ENCODE measurements at regions not wholly inside any gene's neighbourhood (a gene's known extent, or its start where the extent isn't known, plus 50 kb on each side); places are given as distances from the start of the nearest gene placed in this dataset.

DNA sequence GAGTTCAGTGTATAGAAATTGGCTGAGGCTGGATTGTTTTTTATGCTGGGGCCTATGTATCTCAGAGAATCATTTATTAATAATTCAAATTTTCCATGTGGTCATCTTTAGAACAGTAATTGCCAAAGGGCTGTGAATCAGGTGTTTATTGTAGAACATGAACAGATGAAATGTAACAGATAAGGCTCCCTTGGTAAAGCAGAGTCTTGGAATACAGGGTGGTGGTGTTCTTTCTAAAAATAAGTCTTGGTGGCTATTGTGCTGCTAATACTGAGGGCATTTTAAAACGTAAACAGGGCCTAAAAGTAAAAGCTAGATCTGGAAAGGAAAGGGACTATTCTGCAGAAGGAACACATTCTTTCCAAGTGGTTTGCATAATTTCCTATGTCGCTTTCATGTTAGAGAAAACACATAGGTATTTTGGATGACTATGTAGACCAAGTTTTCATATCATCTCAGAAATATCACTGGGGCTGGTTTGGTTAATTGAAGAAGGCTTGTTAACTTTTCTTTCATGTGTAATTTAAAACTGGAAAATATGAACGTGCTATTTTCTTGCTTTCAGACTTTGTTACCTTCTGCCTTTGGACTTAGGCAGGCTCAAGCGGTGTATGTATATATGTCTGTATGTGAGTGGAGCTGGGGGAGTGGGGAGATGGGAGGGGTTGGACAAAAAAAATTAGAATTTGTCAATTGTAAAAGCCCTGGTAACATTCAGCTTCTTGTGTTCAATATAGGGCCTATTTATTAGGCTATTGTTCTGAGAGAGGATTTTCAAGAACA, 119.9 kb upstream of the ANKRD55 start:
- H3K27me3 ChIP-seq = no peaks in the 10 kb centered on the region
- H3K27ac ChIP-seq = peak overlapping the region; percentile 77
- no peak overlapping the region for H3K4me2 ChIP-seq
- H3K9me3 ChIP-seq (ENCODE audit: low read depth) = no peaks in the 10 kb centered on the region
- peaks cover 35% of the 10 kb centered on the region for H3K4me1 ChIP-seq (ENCODE audit: insufficient read depth)
- no peak for DNase-seq (ENCODE audit: low spot score)
- WGBS (ENCODE audit: low lambda C conversion rate, missing lambda C conversion rate) = 87% methylated on average over 4 of the region's 4 CpGs
- no peaks in the 10 kb centered on the region for H3K36me3 ChIP-seq (replicated peaks; ENCODE audit: insufficient read depth, low read depth)
- H3K4me3 ChIP-seq = no peak overlapping the region
- TF ChIP-seq, protein P1, sequence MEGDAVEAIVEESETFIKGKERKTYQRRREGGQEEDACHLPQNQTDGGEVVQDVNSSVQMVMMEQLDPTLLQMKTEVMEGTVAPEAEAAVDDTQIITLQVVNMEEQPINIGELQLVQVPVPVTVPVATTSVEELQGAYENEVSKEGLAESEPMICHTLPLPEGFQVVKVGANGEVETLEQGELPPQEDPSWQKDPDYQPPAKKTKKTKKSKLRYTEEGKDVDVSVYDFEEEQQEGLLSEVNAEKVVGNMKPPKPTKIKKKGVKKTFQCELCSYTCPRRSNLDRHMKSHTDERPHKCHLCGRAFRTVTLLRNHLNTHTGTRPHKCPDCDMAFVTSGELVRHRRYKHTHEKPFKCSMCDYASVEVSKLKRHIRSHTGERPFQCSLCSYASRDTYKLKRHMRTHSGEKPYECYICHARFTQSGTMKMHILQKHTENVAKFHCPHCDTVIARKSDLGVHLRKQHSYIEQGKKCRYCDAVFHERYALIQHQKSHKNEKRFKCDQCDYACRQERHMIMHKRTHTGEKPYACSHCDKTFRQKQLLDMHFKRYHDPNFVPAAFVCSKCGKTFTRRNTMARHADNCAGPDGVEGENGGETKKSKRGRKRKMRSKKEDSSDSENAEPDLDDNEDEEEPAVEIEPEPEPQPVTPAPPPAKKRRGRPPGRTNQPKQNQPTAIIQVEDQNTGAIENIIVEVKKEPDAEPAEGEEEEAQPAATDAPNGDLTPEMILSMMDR (IDR thresholded peaks at IDR 0.05; ENCODE audit: poor library complexity) = no peak
- TF ChIP-seq EZH2 (IDR thresholded peaks at IDR 0.05; ENCODE audit: borderline replicate concordance) (no peak), EZH2phosphoT487 (IDR thresholded peaks at IDR 0.05; ENCODE audit: low read depth, severe bottlenecking, unreplicated experiment) (no peak)
- H2AFZ ChIP-seq = no peak overlapping the region
- H3K79me2 ChIP-seq = no peaks in the 10 kb centered on the region
- H3K9me2 ChIP-seq (replicated peaks; ENCODE audit: insufficient read depth) = no peaks in the 10 kb centered on the region
- H4K20me1 ChIP-seq (ENCODE audit: insufficient read depth, poor library complexity, severe bottlenecking) = no peaks in the 10 kb centered on the region

DNA sequence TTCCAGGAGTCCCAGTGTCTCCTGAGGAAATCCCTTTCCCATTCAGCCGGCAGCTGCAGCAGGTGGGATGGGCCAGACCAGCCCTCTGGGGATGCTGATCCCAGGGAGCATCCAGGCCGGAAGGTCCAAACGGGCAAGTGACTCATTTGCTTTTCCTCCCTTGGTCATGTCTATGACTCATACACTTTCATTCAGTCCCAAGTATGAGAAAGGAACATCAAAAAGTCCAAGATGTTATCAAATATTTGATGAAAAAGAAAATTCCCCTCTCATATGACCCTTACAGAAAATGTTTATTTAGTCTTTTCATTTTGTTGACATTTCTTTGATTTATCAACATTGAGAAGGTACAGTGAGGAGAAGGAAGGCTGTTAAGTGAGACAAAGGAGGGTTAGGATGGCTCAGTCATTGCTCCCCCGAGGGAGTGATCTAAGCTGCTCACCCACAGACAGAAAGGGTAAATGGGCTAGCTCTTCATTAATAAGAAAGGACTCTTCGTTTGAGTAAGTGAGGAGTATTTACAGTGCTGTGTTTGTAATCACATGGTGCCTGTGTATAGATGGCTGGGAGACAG, 117.6 kb upstream of the ANKRD55 start:
- Histone ChIP-seq H3K79me2 (no peaks in the 10 kb centered on the region), H4K20me1 (ENCODE audit: insufficient read depth, poor library complexity, severe bottlenecking) (no peaks in the 10 kb centered on the region), H3K27ac (peak overlapping the region; percentile 77), H3K9me3 (ENCODE audit: low read depth) (no peaks in the 10 kb centered on the region), H3K27me3 (no peaks in the 10 kb centered on the region), H3K4me3 (no peak overlapping the region), H3K4me2 (no peak overlapping the region), H3K4me1 (ENCODE audit: insufficient read depth) (peaks cover 20% of the 10 kb centered on the region), H3K36me3 (replicated peaks; ENCODE audit: insufficient read depth, low read depth) (no peaks in the 10 kb centered on the region), H2AFZ (no peak overlapping the region), H3K9me2 (replicated peaks; ENCODE audit: insufficient read depth) (no peaks in the 10 kb centered on the region)
- DNase-seq (ENCODE audit: low spot score) = peak; percentile 85
- 32% methylated on average over 5 of the region's 5 CpGs for WGBS (ENCODE audit: low lambda C conversion rate, missing lambda C conversion rate)
- TF ChIP-seq EZH2 (IDR thresholded peaks at IDR 0.05; ENCODE audit: borderline replicate concordance) (no peak), EZH2phosphoT487 (IDR thresholded peaks at IDR 0.05; ENCODE audit: low read depth, severe bottlenecking, unreplicated experiment) (no peak)

GRCh38 chr5:56350011-56350596, 117.0 kb upstream of the ANKRD55 start:
- Histone ChIP-seq H3K27ac (peak overlapping the region; percentile 54), H4K20me1 (ENCODE audit: insufficient read depth, poor library complexity, severe bottlenecking) (no peaks in the 10 kb centered on the region), H3K79me2 (no peaks in the 10 kb centered on the region), H3K36me3 (replicated peaks; ENCODE audit: insufficient read depth, low read depth) (no peaks in the 10 kb centered on the region), H3K9me3 (ENCODE audit: low read depth) (no peaks in the 10 kb centered on the region), H3K4me1 (ENCODE audit: insufficient read depth) (peaks cover 17% of the 10 kb centered on the region), H3K27me3 (no peaks in the 10 kb centered on the region), H3K4me2 (no peak overlapping the region), H3K4me3 (no peak overlapping the region), H3K9me2 (replicated peaks; ENCODE audit: insufficient read depth) (no peaks in the 10 kb centered on the region), H2AFZ (no peak overlapping the region)
- WGBS (ENCODE audit: low lambda C conversion rate, missing lambda C conversion rate) = 41% methylated on average over 3 of the region's 3 CpGs
- TF ChIP-seq, protein P1 (IDR thresholded peaks at IDR 0.05; ENCODE audit: poor library complexity) = no peak
- TF ChIP-seq EZH2 (IDR thresholded peaks at IDR 0.05; ENCODE audit: borderline replicate concordance) = no peak
- TF ChIP-seq EZH2phosphoT487 (IDR thresholded peaks at IDR 0.05; ENCODE audit: low read depth, severe bottlenecking, unreplicated experiment) = no peak
- DNase-seq (ENCODE audit: low spot score) = no peak

- WGBS (ENCODE audit: low lambda C conversion rate, missing lambda C conversion rate) = 98% methylated on average over 5 of the region's 5 CpGs
Measured at GRCh38 chr5:56349461-56349860, 116.3 kb upstream of the ANKRD55 start.

More at GRCh38 chr5:56349461-56349860, 116.3 kb upstream of the ANKRD55 start:
- no peaks in the 10 kb centered on the region for H3K9me3 ChIP-seq (ENCODE audit: low read depth)
- H3K27ac ChIP-seq = peak overlapping the region; percentile 54
- no peak overlapping the region for H3K4me3 ChIP-seq
- no peaks in the 10 kb centered on the region for H3K36me3 ChIP-seq (replicated peaks; ENCODE audit: insufficient read depth, low read depth)
- TF ChIP-seq, protein P1 (IDR thresholded peaks at IDR 0.05; ENCODE audit: poor library complexity) = no peak
- no peak for TF ChIP-seq EZH2 (IDR thresholded peaks at IDR 0.05; ENCODE audit: borderline replicate concordance)
- TF ChIP-seq EZH2phosphoT487 (IDR thresholded peaks at IDR 0.05; ENCODE audit: low read depth, severe bottlenecking, unreplicated experiment) = no peak
- H3K4me1 ChIP-seq (ENCODE audit: insufficient read depth) = peaks cover 17% of the 10 kb centered on the region
- H4K20me1 ChIP-seq (ENCODE audit: insufficient read depth, poor library complexity, severe bottlenecking) = no peaks in the 10 kb centered on the region
- no peaks in the 10 kb centered on the region for H3K9me2 ChIP-seq (replicated peaks; ENCODE audit: insufficient read depth)
- no peak for DNase-seq (ENCODE audit: low spot score)
- H3K4me2 ChIP-seq = no peak overlapping the region
- no peaks in the 10 kb centered on the region for H3K79me2 ChIP-seq
- H3K27me3 ChIP-seq = no peaks in the 10 kb centered on the region
- no peak overlapping the region for H2AFZ ChIP-seq
